K562 (cell line): ENCODE measurements at regions not wholly inside any gene's neighbourhood (a gene's known extent, or its start where the extent isn't known, plus 50 kb on each side); places are given as distances from the start of the nearest gene placed in this dataset.

Experiments used
- CBX3 ChIP-seq, 2 experiments: IDR thresholded peaks; 1 replicate in 1 of 2; 2 replicates in 1 of 2; pipeline ENCODE4 v1.6.1; 2012; ENCODE audit warnings: inconsistent platforms in 2 of 2, low read length in 2 of 2, borderline replicate concordance in 1 of 2, control low read depth in 1 of 2
- IRF2 ChIP-seq: sonication (generic); formaldehyde crosslinking; IDR thresholded peaks from 2 replicates; pipeline ENCODE4 v1.8.1; 2022; ENCODE audit warnings: mild to moderate bottlenecking, missing genetic modification reagents
- JUNB ChIP-seq: fragments of 450-650 bp; formaldehyde crosslinking; conservative IDR thresholded peaks from 2 replicates; pipeline ENCODE4 v1.4.0; 2020; ENCODE audit warnings: mild to moderate bottlenecking
- MAFF ChIP-seq: IDR thresholded peaks from 2 replicates; pipeline ENCODE4 v1.6.1; 2012; ENCODE audit warnings: low read length, improper control_type of control experiment
- NELFE ChIP-seq: IDR thresholded peaks from 2 replicates; pipeline ENCODE4 v1.6.1; 2011; ENCODE audit warnings: mild to moderate bottlenecking; ENCODE audit not compliant: insufficient read depth, insufficient read length
- NR3C1 ChIP-seq: sonication (generic); formaldehyde crosslinking; IDR thresholded peaks from 2 replicates; pipeline ENCODE4 v1.8.1; 2022; ENCODE audit warnings: missing genetic modification reagents
- POLR2A ChIP-seq: fragments of 450-650 bp; conservative IDR thresholded peaks from 2 replicates; pipeline ENCODE4 v1.6.1; 2016
- POU5F1 ChIP-seq: fragments of 150-350 bp; IDR thresholded peaks from 2 replicates; pipeline ENCODE4 v1.6.1; 2014; ENCODE audit warnings: borderline replicate concordance, low read length, low read depth, mild to moderate bottlenecking; ENCODE audit not compliant: partially characterized antibody
- TBP ChIP-seq: optimal IDR thresholded peaks from 2 replicates; pipeline ENCODE3; 2011; ENCODE audit warnings: low read depth, low read length, improper control_type of control experiment
- ZNF274 ChIP-seq: IDR thresholded peaks from 2 replicates; pipeline ENCODE4 v1.6.1; 2011; ENCODE audit warnings: low read depth, mild to moderate bottlenecking, low read length, moderate library complexity, borderline replicate concordance
- TF ChIP-seq, protein P1 (sequence below), 3 experiments: IDR thresholded peaks in 2 of 3; conservative IDR thresholded peaks in 1 of 3; 2 replicates each; pipeline ENCODE4 v1.5.1; 2011 to 2012; ENCODE audit warnings: low read length in 3 of 3, mild to moderate bottlenecking in 3 of 3, control low read depth in 2 of 3, improper control_type of control experiment in 1 of 3, inconsistent platforms in 1 of 3, low read depth in 1 of 3, mixed read lengths in 1 of 3, moderate library complexity in 1 of 3; ENCODE audit not compliant: insufficient read depth in 2 of 3
- TF ChIP-seq, protein P2 (sequence below): sonication (generic); formaldehyde crosslinking; IDR thresholded peaks from 2 replicates; pipeline ENCODE4 v1.8.1; 2023; ENCODE audit warnings: mild to moderate bottlenecking, missing genetic modification reagents
- TF ChIP-seq, protein P3 (sequence below): sonication (generic); formaldehyde crosslinking; IDR thresholded peaks from 2 replicates; pipeline ENCODE4 v1.8.1; 2023; ENCODE audit warnings: mild to moderate bottlenecking, missing genetic modification reagents

DNA sequence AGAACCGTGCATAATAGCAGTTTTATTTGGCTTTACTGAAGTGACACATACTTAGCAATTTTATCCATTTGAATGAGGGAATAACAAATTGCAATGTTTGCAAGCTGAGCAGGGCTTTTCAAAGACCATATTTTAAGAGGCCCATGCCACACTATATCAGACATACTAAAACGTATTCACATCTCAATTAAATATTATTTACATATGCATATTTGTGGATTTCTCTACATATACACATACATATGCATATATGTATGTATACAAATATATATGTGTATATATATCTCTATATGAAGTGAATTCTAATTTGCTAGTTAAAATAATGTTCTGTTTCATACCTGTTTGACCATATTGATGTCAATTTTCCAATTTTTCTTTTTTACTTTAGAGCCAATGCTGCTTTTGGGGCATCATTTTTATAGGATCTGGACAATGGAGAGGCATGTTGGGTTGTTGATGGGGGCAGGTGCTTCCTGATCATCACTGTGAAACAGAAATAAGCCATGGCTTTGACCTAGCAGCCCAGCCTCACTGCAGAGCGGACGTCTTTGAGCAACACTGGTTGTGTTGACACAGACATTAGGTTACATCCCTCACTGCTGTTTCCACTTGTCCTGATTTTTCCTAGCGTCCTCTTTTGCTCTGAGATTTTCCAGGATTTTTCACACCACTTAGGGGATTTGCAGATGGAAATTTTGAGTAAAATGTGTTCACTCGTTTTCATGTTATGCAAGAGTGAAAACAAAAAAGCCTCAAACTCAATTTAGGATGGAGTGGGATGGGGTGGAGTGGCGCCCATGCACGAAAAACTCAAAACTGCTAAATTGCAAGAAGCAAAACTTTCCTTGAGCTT lies 56.9 kb downstream of the RDH14 start:
- TF ChIP-seq, protein P1, sequence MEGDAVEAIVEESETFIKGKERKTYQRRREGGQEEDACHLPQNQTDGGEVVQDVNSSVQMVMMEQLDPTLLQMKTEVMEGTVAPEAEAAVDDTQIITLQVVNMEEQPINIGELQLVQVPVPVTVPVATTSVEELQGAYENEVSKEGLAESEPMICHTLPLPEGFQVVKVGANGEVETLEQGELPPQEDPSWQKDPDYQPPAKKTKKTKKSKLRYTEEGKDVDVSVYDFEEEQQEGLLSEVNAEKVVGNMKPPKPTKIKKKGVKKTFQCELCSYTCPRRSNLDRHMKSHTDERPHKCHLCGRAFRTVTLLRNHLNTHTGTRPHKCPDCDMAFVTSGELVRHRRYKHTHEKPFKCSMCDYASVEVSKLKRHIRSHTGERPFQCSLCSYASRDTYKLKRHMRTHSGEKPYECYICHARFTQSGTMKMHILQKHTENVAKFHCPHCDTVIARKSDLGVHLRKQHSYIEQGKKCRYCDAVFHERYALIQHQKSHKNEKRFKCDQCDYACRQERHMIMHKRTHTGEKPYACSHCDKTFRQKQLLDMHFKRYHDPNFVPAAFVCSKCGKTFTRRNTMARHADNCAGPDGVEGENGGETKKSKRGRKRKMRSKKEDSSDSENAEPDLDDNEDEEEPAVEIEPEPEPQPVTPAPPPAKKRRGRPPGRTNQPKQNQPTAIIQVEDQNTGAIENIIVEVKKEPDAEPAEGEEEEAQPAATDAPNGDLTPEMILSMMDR (IDR thresholded peaks at IDR 0.05 in 2 of 3, conservative IDR thresholded peaks at IDR 0.05 in 1 of 3; ENCODE audit: insufficient read depth in 2 of 3, low read depth in 1 of 3, low read length in 3 of 3), result no peak
- TF ChIP-seq POU5F1 (no peak), TBP (no peak), IRF2 (CRISPR knock-in tag) (no peak), ZNF274 (no peak), NR3C1 (CRISPR knock-in tag) (no peak), CBX3 (IDR thresholded peaks at IDR 0.05; ENCODE audit: borderline replicate concordance in 1 of 2, low read length in 2 of 2) (no peak), POLR2A (no peak), NELFE (no peak), MAFF (no peak), JUNB (CRISPR knock-in tag) (no peak)
- TF ChIP-seq, protein P2, sequence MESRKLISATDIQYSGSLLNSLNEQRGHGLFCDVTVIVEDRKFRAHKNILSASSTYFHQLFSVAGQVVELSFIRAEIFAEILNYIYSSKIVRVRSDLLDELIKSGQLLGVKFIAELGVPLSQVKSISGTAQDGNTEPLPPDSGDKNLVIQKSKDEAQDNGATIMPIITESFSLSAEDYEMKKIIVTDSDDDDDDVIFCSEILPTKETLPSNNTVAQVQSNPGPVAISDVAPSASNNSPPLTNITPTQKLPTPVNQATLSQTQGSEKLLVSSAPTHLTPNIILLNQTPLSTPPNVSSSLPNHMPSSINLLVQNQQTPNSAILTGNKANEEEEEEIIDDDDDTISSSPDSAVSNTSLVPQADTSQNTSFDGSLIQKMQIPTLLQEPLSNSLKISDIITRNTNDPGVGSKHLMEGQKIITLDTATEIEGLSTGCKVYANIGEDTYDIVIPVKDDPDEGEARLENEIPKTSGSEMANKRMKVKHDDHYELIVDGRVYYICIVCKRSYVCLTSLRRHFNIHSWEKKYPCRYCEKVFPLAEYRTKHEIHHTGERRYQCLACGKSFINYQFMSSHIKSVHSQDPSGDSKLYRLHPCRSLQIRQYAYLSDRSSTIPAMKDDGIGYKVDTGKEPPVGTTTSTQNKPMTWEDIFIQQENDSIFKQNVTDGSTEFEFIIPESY (CRISPR knock-in tag), result no peak
- TF ChIP-seq, protein P3, sequence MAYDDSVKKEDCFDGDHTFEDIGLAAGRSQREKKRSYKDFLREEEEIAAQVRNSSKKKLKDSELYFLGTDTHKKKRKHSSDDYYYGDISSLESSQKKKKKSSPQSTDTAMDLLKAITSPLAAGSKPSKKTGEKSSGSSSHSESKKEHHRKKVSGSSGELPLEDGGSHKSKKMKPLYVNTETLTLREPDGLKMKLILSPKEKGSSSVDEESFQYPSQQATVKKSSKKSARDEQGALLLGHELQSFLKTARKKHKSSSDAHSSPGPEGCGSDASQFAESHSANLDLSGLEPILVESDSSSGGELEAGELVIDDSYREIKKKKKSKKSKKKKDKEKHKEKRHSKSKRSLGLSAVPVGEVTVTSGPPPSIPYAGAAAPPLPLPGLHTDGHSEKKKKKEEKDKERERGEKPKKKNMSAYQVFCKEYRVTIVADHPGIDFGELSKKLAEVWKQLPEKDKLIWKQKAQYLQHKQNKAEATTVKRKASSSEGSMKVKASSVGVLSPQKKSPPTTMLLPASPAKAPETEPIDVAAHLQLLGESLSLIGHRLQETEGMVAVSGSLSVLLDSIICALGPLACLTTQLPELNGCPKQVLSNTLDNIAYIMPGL (CRISPR knock-in tag), result no peak
